MM.1S (cell line): ENCODE measurements at regions not wholly inside any gene's neighbourhood (a gene's known extent, or its start where the extent isn't known, plus 50 kb on each side); places are given as distances from the start of the nearest gene placed in this dataset.
A peak's percentile ranks its signal among the peaks of the same experiment; 100 is the strongest.
"Not testable (repeated sequence)": the region's sequence is repeated elsewhere in the genome, so short reads cannot be mapped to it uniquely, and the experiment has no call there.

Experiments used
- DNase-seq: peaks from one replicate; pipeline ENCODE4 v3.0.0-alpha.2; 2015
- H2AFZ ChIP-seq: fragments of 300-600 bp; sonication (generic); 2 replicates; pipeline ENCODE4 v1.6.0; 2016; ENCODE audit warnings: antibody characterized with exemption, low read length
- H3F3A ChIP-seq: fragments of 300-600 bp; sonication (generic); 2 replicates; pipeline ENCODE4 v1.6.1; 2016; ENCODE audit warnings: mild to moderate bottlenecking, antibody characterized with exemption, low read length, moderate library complexity, mixed read lengths; ENCODE audit not compliant: insufficient read depth
- H3K27ac ChIP-seq: fragments of 300-600 bp; sonication (generic); 2 replicates; pipeline ENCODE4 v1.5.1; 2016; ENCODE audit warnings: mild to moderate bottlenecking, low read length
- H3K27me3 ChIP-seq: fragments of 300-600 bp; sonication (generic); replicated peaks from 2 replicates; pipeline ENCODE4 v1.6.0; 2016; ENCODE audit warnings: low read length; ENCODE audit not compliant: insufficient read depth
- H3K36me3 ChIP-seq: fragments of 300-600 bp; sonication (generic); replicated peaks from 2 replicates; pipeline ENCODE4 v1.6.1; 2016; ENCODE audit warnings: mild to moderate bottlenecking, low read length, mixed read lengths; ENCODE audit not compliant: insufficient read depth
- H3K4me1 ChIP-seq: fragments of 300-600 bp; sonication (generic); 2 replicates; pipeline ENCODE4 v1.6.1; 2016; ENCODE audit warnings: low read length, mixed read lengths
- H3K4me2 ChIP-seq: fragments of 300-600 bp; sonication (generic); 2 replicates; pipeline ENCODE4 v1.6.0; 2016; ENCODE audit warnings: low read depth, low read length
- H3K4me3 ChIP-seq: fragments of 300-600 bp; sonication (generic); 2 replicates; pipeline ENCODE4 v1.5.1; 2016; ENCODE audit warnings: low read length, mixed read lengths
- H3K79me2 ChIP-seq: fragments of 300-600 bp; sonication (generic); 2 replicates; pipeline ENCODE4 v1.6.1; 2016; ENCODE audit warnings: mixed run types, low read length, mixed read lengths
- H3K9ac ChIP-seq: fragments of 300-600 bp; sonication (generic); 2 replicates; pipeline ENCODE4 v1.6.1; 2016; ENCODE audit warnings: low read length, mixed read lengths
- H3K9me2 ChIP-seq: fragments of 300-600 bp; sonication (generic); replicated peaks from 2 replicates; pipeline ENCODE4 v1.6.1; 2016; ENCODE audit warnings: mild to moderate bottlenecking, low read length, mixed read lengths; ENCODE audit not compliant: insufficient read depth
- H3K9me3 ChIP-seq: fragments of 300-600 bp; sonication (generic); replicated peaks from 2 replicates; pipeline ENCODE4 v1.6.1; 2016; ENCODE audit warnings: mild to moderate bottlenecking, low read length, mixed read lengths; ENCODE audit not compliant: insufficient read depth
- H4K20me1 ChIP-seq: fragments of 300-600 bp; sonication (generic); 2 replicates; pipeline ENCODE4 v1.6.1; 2016; ENCODE audit warnings: mild to moderate bottlenecking, low read length, moderate library complexity, mixed read lengths; ENCODE audit not compliant: insufficient read depth
- EZH2 ChIP-seq: fragments of 300-600 bp; sonication (generic); optimal IDR thresholded peaks from 2 replicates; pipeline ENCODE3; 2017; ENCODE audit warnings: low read depth, mild to moderate bottlenecking, antibody characterized with exemption, low read length, mixed read lengths
- EZH2phosphoT487 ChIP-seq: fragments of 300-600 bp; sonication (generic); IDR thresholded peaks from 2 replicates; pipeline ENCODE4 v1.6.1; 2018; ENCODE audit warnings: antibody characterized with exemption, low read length
- TF ChIP-seq, protein P1 (sequence below): fragments of 300-600 bp; sonication (generic); IDR thresholded peaks from 2 replicates; pipeline ENCODE4 v1.5.1; 2016; ENCODE audit warnings: antibody characterized with exemption, low read length, mixed read lengths

DNA sequence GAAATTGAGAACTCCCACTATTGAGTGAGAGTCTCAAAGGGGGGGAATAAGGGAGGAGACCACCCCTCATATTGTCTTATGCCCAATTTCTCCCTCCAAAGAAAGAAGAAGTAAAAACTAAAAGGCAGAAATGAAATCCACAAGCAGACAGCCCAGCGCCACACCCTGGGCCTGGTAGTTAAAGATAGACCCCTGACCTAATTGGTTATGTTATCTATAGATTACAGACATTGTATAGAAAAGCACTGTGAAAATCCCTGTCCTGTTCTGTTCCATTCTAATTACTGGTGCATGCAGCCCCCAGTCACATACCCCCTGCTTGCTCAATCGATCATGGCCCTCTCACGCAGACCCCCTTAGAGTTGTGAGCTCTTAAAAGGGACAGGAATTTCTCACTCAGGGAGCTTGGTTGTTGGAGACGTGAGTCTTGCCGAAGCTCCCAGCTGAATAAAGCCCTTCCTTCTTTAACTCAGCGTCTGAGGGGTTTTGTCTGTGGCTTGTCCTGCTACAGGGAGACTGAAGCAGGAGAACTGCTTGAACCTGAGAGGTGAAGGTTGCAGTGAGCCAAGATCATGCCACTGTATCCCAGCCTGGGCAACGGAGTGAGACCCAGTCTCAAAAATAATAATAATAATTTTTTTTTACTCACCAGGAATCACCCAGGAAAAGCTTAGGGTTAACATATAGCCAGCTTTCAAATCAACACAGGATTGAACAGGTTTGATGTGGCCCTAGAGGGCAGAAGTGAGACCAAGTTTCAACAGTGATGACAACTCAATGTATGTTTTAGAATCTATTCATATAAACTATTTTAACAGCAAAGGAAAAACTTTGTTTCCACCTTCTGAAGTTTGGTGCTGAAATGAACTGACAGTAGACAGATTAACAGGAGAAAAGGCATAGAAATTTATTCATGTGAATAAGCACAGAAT lies 181.4 kb upstream of the NDUFV2 start:
- DNase-seq, H4K20me1 ChIP-seq, H3K27me3 ChIP-seq, H3K27ac ChIP-seq, H3K4me1 ChIP-seq, H3K9me3 ChIP-seq, H3K79me2 ChIP-seq, H3K36me3 ChIP-seq, H3K9me2 ChIP-seq, H2AFZ ChIP-seq, H3K4me2 ChIP-seq, H3K4me3 ChIP-seq, H3K9ac ChIP-seq, H3F3A ChIP-seq: not testable (repeated sequence)
- TF ChIP-seq, protein P1, sequence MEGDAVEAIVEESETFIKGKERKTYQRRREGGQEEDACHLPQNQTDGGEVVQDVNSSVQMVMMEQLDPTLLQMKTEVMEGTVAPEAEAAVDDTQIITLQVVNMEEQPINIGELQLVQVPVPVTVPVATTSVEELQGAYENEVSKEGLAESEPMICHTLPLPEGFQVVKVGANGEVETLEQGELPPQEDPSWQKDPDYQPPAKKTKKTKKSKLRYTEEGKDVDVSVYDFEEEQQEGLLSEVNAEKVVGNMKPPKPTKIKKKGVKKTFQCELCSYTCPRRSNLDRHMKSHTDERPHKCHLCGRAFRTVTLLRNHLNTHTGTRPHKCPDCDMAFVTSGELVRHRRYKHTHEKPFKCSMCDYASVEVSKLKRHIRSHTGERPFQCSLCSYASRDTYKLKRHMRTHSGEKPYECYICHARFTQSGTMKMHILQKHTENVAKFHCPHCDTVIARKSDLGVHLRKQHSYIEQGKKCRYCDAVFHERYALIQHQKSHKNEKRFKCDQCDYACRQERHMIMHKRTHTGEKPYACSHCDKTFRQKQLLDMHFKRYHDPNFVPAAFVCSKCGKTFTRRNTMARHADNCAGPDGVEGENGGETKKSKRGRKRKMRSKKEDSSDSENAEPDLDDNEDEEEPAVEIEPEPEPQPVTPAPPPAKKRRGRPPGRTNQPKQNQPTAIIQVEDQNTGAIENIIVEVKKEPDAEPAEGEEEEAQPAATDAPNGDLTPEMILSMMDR: peak; percentile 22

DNA sequence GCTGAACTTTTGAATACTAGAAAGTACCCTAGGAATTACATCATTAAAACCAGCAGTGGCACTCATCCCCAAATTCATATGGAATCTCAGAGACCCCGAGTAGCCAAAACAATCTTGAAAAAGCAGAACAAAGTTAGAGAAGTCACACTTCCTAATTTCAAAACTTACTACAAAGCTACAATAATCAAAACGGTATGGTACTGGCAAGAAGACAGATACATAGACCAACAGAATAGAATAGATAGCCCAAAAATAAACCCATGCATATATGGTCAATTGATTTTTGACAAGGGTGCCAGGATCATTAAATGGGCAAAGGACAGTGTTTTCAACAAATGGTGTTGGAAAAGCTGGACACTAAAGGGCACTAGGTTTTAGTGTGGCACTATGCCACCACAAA lies 176.0 kb upstream of the NDUFV2 start:
- Histone ChIP-seq H4K20me1 (no peaks in the 10 kb centered on the region), H3K4me3 (no peak overlapping the region), H3F3A (no peaks in the 10 kb centered on the region), H3K9me3 (no peaks in the 10 kb centered on the region), H2AFZ (no peak overlapping the region), H3K9ac (no peak overlapping the region), H3K4me2 (no peak overlapping the region), H3K36me3 (no peaks in the 10 kb centered on the region), H3K9me2 (no peaks in the 10 kb centered on the region), H3K4me1 (no peaks in the 10 kb centered on the region), H3K27me3 (no peaks in the 10 kb centered on the region), H3K27ac (no peak overlapping the region), H3K79me2 (no peaks in the 10 kb centered on the region)
- no peak for DNase-seq
- no peak for TF ChIP-seq EZH2
- TF ChIP-seq EZH2phosphoT487: no peak

DNA sequence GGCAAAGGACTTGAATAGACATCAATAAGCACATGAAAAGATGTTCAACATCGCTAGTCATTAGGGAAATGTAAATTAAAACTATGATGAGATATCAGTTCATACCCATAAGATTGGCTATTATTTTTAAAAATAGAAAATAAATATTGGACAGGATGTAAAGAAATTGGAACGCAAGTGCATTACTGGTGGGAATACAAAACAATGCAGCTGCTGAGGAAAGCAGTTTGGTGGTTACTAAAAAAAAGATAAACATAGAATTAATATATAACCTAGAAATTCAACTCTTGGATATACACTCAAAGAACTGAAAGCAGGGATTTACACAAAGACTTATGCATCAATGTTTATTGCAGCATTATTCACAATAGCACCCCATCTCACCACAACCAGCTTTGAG lies 174.5 kb upstream of the NDUFV2 start:
- no peak for DNase-seq
- Histone ChIP-seq H2AFZ (no peak overlapping the region), H3K4me3 (no peak overlapping the region), H3K27me3 (no peaks in the 10 kb centered on the region), H3K9me2 (no peaks in the 10 kb centered on the region), H3F3A (no peaks in the 10 kb centered on the region), H3K36me3 (no peaks in the 10 kb centered on the region), H3K9me3 (no peaks in the 10 kb centered on the region), H3K4me2 (no peak overlapping the region), H3K4me1 (no peaks in the 10 kb centered on the region), H3K79me2 (no peaks in the 10 kb centered on the region), H3K9ac (no peak overlapping the region), H3K27ac (no peak overlapping the region), H4K20me1 (no peaks in the 10 kb centered on the region)
- TF ChIP-seq EZH2: no peak
- TF ChIP-seq, protein P1: no peak
- TF ChIP-seq EZH2phosphoT487: no peak
